ENCODE measurements at regions not wholly inside any gene's neighbourhood (a gene's known extent, or its start where the extent isn't known, plus 50 kb on each side); places are given as distances from the start of the nearest gene placed in this dataset.
A peak's percentile ranks its signal among the peaks of the same experiment; 100 is the strongest.
"Not testable (repeated sequence)": the region's sequence is repeated elsewhere in the genome, so short reads cannot be mapped to it uniquely, and the experiment has no call there.

DNA sequence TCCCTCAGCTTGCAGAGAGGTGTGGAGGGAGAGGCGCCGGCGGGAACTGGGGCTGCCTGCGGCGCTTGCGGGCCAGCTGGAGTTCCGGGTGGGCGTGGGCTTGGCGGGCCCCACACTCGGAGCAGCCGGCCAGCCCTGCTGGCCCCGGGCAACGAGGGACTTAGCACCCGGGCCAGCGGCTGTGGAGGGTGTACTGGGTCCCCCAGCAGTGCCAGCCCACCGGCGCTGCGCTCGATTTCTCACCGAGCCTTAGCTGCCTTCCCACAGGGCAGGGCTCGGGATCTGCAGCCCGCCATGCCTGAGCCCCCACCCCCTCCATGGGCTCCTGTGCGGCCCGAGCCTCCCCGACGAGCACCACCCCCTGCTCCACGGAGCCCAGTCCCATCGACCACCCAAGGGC lies 133.5 kb upstream of the NRP1 start:
- not testable (repeated sequence) for DNase-seq

DNA sequence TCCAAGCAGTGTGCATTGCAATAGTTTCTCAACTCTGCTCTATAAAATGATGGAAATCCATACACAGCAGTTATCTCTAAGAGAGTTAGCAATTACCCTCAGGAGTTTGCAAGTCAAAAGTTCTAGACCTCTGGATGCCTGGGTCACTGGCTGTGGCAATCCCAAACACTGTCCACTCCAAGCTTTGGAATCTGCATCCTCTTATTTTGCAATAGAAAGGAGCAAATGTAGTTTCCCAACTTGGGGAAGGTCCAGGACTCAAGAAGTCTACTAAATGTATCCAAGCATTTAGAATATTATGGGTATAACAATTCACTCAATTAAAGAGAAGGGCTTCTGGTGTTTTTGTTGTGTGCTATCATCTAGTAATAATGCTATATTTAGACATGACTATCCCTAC lies 131.3 kb upstream of the NRP1 start:
- no peak for DNase-seq

DNA sequence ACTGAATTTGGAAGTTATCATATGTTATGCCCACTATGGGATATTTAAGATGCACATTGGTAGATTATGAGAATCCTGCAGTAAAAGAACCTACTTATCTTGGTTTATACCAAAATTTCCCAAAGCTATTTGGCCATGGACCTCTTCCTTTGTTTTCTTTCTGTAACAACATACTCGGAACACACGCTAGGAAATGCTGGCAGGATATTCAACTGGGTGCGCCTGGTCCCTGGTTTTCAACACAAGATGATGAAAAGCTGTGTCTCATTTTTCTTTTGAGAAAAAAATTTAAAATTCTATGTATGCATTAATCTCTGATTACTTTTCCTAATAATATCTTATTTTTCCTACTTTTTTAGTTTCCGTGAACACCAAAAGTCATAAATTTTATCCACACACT lies 128.5 kb upstream of the NRP1 start:
- no peak for DNase-seq

DNA sequence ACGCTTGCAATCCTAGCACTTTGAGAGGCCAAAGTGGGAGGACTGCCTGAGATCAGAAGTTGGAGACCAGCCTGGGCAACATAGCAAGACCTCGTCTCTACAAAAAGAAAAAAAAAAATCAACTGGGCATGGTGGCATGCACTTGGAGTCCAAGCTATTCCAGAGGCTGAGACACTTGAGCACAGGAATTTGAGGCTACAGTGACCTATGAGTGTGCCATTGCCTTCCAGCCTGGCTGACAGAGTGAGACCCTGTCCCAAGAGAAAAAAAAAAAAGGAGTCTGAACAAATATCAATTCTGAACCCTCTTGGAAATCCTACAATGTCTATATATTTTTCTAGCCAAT lies 126.8 kb upstream of the NRP1 start:
- DNase-seq = no peak

DNA sequence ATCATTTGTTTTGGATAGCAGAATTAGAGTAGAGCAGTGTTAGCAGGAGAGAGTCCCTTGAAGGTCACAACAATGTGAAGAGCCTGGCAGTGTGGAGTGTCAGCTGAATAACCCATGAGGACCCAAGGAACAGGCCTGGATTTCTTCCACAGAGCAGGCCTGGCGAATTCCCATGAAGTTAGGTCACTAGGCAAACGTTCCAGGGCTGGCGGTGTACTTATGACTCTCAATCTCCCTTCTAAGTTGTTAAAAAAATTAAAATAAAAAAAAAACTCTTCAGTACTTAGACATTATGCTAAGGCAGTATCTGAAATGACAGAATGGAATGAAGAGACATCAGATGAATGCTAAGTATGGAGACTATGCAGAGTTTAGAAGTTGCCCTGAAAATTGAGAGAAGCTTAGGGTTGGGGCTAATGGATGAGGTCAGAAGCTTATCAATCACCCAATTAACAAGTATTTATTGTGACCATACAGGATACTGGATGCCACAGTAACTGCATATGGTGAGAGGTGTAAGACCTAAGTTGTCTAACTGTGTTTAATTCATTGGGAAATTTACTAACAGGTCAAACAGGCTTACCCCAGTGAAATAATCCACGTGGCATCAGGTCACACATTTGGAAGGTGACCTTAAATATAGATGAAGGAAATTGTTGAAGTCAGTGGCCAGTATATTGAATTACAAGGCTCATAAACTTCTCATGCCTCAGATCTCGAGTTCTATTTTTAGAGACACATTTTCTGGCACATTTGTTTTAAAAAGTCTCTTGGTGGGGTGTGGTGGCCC lies 126.2 kb upstream of the NRP1 start:
- DNase-seq = peak in 6 of 14 donors; percentile 5 to 30 (median 10)

DNA sequence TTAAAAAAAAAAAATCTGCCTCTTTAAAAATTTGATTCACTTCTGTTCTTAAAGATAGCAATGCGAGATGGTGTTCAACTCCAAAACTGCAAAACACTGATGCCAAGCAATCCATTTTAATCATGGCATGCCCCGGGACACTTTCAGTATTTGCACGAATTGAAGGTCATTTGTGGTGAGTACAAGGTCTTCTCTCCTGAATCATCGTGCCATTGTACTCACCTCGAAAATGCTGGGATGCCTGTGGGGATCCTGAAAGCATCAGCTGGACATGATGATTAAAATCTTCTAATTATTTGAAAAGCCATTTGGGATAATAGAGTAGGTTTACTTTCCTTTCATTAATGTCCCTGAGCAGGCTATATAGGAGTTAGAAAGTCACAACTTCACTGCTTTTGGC lies 125.1 kb upstream of the NRP1 start:
- no peak for DNase-seq

DNA sequence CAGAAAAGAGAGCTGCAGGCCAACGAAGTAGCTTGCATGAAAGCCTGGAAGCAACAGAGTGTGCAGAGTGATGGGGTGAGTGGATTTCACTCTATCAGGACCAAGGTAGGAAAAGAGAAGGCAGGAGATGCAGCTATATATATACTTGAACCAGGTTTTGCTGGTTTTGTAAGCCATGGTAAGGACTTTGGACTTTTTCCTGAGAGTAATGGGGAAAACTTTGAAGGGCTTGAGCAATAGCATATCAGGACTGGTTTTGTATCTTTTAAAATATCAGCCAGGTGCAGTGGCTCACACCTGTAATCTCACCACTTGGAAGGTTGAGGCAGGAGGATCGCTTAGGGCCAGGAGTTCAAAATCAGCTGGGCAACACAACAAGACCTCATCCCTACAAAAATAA lies 120.6 kb upstream of the NRP1 start:
- DNase-seq = no peak

DNA sequence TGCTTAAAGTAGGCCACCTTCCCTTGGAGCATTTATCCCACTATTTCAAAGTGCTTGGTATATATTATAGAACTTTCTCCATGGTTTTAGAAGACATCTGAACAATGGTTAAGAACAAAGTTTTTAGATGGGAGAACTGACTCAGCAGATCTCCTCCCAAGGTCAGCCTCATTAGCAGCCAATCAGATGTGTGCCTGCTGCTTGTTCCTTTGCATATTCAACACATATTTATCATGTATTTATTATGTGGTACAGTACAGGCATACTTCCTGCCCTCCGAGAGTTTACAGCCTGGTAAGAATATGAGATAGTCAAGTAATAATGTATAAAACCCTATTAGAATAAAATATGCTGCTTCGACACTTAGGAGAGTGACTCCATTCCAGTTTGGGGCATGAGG lies 120.1 kb upstream of the NRP1 start:
- no peak for DNase-seq

DNA sequence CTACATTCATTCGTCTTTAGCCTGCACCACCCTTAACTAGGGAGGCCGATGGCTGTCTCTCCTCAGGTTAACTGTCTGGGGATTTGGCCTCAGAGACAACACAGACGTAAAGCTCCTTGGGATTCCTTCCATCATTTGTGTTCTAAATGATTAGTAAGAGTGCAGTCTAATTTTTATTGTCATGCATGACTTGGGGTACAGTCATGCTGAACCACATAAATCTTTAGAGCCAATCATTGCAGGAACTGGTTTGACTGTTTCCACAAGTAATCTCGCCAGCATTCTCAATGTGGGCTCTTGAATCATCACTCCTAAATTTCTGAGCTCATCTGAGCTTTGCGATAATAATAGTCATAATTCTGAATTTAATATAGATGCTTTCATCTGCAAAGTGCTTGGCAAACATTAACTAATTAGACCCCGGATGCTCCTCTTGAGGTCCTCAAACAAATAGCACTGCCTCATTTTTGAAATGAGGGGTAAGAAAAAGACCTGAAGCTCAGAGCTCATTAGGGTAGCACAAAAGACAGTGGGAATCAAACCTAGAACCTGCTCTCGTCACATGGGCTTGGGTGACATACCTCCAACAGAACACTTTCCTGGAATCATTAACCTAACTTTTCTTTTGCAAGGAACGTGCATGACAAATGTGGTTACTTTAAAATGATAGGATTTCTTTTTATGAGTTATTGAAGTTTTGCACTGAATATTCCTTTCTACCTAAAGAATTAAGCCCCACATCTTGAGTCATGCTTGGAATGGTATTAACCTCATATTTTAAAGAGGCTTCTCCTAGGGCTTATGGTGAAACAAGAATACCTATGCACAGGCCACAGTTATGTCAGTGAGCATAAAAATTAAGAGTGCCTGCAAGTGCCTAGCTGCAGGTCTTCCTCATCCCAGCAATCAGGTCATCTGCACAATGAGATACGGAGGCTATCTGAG lies 118.9 kb upstream of the NRP1 start:
- DNase-seq = no peak

DNA sequence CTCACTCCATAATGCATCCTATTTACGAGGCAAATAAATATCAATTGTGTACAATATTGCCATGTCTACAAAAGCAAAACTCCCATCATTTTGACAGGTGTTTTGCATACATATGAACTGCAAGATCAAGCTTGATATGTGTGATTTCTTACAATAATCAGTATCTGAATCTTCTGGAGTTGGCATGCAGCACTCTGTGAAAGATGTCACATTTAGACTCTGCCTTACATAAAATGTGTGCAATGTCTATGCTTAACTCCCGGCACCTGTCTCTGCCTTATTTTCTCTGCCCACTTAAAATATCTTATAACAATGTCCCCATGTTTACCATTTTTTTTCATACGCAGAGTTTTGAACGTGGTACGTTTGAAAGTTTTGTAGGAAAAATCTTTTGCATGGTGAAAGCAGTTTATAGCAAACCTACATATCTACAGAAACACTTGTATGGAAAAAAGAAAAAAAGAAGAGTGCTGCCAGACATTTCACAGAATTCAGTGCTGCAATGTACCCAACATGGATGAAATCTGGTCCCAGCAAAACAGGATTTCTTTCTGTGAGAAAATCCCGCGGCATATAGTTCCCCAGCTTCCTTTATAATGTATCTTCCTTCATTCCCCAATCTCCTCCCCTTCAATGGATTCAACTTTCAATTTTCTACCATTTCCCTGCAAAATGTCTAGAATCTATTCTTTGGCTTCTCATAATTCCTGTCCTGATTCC lies 114.1 kb upstream of the NRP1 start:
- DNase-seq = no peak

DNA sequence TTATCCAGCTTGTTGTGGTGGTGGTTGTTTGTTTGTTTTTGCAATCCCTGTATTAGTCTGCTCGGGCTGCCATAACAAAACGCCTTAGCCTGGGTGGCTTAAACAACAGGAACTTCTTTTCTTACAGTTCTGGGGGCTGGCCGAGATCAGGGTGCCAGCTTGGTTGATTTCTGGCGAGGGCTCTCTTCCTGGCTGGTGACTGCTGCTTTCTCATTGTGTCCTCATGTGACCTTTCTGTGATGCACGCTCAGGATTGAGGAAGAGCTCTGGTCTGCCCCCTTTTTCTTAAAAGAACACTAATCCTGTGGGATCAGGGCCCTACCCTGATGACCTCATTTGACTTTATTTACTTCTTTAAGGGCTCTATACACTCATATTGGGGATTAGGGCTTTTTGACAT lies 107.1 kb upstream of the NRP1 start:
- DNase-seq = no peak

DNA sequence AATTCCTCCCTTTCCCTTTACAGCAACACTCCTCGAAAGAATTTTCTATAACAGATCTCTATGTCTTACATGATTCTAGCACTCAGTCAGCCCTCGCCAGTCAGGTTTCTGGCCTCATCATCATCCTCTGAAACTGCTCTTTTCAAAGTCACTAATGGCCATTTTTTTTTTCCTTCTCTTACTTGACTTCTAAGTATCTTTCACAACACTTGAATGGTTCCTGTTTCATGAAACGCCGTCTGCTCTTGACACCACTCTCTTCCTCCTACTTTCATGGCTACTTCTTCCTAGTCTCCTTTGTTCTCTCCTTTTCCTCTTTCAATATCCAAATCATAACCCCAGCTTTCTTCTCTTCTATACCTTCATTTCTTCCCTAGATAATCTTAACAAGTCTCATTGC lies 100.5 kb upstream of the NRP1 start:
- DNase-seq = no peak

DNA sequence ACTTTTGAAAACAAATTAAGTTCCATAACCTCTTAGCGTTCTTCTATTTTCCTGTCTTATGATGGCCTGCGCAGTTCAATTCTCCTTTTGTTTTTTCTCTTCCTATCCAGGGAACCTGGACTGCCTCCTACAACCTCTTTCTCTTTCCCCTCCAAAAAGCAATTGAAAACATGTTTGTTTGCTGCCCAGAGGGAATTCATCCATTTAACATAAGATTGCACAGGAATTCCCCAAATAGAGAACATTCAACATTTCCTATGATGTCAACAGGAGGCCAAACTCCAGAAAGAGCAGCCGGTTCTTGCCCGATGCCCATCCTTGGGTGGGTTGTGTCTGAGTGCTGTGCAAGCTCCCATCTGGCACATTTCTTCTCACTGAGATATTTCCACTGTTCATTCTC lies 94.2 kb upstream of the NRP1 start:
- DNase-seq = no peak

DNA sequence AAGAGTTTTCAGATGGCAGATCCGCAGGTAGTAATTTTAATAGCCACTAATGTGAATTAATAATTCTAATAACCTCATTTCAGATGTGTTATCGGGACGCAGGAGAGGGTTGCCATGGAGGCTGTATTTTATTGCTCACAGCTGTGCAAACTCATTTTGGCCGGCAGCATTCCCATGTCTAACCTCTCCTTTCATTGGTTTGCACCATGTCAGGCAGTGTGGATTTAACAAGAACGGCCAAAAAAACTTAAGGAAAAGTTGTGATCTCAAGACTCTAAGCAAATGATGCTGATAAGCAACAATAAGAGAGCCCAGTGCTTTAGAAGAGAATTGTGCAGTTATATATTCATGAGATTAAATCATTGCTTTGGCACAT lies 88.7 kb upstream of the NRP1 start:
- no peak for DNase-seq

DNA sequence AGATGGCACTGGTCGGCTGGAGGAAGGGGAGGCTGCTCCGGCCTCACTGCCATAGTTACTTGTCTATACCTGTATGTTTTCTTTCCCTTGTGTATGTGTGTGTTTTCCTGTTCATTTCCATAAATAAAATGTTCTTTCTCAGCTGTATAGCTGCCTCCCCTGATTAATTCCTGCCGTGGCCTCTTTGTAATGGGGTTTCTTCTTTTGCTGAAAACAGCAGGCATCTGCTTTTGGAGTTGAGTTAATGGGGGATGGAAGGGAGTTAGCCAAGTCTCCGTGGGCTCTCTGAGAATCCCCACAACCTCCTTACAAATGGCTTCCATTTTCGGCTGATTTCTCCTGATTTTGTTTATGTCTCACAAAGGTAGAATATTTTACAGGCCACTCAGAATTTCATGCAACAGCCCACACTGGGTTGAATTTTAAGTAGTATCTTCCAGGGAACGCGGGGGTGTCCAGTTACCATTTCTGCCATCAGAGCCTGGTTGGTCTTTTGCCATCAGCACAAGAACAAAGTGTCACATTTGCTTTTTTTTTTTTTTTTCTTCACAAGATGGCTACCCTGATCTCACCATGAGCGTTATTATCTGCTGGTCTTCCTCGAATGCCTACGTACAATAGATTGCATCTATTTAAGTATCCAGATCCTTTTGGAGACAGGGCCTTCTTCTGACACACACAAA lies 88.1 kb upstream of the NRP1 start:
- no peak for DNase-seq

DNA sequence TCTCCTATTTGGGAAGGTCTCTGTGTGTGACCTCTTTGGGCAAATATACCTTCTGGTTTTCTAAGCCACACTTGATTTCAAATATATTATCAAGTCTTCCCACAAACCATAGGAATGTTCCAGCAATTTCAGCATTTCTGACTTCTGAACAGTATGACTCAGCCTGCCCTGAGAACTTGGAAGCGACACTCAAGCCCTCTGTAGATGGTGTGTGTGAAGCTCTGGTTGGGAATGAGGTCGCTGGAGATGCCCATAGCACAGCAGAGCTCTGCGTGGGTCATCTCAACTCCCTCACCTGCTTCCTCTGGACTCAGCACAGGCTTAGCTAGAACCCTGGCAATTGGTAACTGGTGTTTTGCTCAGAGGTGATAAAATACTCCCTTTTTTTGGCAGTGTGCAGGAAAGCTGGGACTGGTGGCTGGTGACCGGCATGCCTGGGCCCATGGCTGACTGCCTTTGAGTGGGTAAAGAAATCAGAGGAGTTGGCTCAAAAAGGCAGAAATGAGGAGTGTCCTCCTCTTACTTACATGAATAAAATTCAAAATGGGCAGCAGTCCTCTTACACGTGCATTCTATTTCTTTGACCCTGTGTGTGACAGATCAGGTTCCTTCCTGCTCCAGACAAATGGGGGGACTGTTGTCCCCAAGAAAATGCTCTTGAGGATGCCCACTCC lies 87.5 kb upstream of the NRP1 start:
- DNase-seq = peak in 1 of 14 donors; percentile 3

DNA sequence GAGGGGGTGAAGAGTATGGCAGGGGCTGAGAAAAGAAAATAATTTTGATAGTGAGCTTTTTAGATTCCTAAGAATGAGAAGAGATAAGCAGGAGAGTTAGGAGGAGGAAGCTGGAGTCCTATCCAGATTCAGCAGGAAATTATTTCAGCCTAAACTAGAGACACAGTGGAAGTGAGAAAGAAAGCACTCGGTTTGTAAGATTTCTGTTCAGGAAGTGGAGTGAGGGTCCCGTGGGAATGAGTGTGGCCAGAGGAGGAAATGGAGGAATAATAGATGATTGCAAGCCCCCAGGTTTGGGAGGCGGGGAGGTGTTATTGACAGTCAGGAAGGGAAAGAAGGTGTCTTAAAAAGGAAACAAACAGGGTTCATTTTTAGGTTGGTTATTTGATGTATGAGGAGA lies 84.8 kb upstream of the NRP1 start:
- no peak for DNase-seq

DNA sequence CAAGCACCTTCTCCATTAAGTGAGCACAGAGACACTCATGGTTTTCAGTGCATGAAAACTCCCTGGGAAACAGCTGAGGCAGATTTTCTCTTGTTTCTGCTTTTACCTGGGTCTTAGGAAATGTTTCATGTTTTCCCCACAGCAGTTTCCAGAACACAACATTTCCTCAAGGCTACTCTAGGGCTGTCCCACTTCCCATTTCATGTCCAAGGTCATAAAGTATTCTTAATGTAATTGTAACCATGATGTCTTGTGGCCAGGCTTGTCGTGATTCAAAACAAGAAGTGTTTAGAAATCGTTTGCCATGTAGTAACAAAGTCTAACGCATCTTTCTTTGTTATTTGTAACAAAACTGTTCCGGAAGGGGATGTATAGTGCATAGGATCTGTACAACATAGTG lies 83.8 kb upstream of the NRP1 start:
- DNase-seq = no peak

DNA sequence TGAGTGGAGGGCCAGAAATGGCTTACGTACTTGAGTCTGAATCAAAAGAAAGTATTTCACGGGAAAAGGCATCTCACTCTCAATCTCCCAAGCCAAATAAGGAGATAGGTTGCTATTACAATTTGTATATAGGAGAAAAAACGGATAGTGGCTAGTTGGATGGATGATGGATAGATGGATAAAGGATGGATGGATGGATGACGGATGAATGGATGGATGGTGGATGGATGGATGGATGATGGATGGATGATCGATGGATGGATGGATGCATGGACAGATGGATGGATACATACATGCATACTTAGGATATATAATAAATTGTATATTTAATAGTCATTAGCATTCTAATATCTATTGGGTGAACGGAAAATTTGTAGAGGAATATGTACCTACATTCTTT lies 82.2 kb upstream of the NRP1 start:
- DNase-seq = no peak

DNA sequence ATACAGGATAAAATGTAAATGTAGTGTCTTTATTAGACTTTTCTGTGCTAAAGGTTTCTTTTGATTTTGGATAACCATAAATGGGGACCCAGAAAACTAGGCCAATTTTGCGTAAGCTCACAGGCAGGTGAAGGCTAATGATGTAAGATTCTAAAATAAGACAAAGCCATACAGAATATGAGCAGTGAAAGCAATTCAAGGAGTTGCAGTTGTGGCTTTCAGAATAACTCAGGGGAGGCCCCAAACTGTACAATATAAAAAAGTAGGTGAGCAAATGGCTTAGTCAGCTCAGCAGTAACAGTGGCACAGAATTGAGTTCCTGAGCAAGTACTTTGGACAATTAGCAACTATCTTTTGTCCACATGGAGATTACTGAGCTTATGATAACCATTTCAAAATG lies 81.7 kb upstream of the NRP1 start:
- DNase-seq = no peak

DNA sequence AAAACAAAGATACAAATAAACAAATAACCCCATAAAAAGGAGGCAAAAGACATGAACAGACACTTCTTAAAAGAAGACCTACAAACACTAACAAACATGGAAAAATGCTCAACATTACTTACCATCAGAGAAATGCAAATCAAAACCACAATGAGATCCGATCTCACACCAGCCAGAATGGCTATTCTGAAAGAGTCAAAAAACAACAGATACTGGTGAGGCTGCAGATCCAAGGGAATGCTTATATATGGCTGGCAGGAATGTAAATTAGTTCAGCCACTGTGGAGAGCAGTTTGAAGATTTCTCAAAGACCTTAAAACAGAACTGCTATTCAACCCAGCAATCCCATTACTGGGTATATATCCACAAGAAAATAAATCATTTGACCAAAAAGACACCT lies 80.4 kb upstream of the NRP1 start:
- no peak for DNase-seq
